Stimulated activated CD4-positive, alpha-beta T cell treated with anti-CD3 and anti-CD28 coated beads, TNF-alpha, amount 100 ng/mL, for 4 hours (primary cell): ENCODE measurements at regions not wholly inside any gene's neighbourhood (a gene's known extent, or its start where the extent isn't known, plus 50 kb on each side); places are given as distances from the start of the nearest gene placed in this dataset.

Source experiments
- DNase-seq, 3 experiments: peaks; one replicate each; pipeline ENCODE4 v3.0.0-alpha.2; 2020; ENCODE audit warnings: low read depth in 3 of 3

GRCh38 chr21:35344582-35344981 lies 295.5 kb upstream of the RUNX1 start:
- no peak for DNase-seq

- DNase-seq: no peak
These were observed 294.1 kb upstream of the RUNX1 start for GRCh38 chr21:35343046-35343819.

- no peak for DNase-seq
These were observed 293.3 kb upstream of the RUNX1 start for GRCh38 chr21:35342440-35342839.

- DNase-seq: no peak
These were observed 291.2 kb upstream of the RUNX1 start for GRCh38 chr21:35340273-35340672.

GRCh38 chr21:35338881-35339632 lies 290.0 kb upstream of the RUNX1 start:
- no peak for DNase-seq

- DNase-seq: no peak
These were observed 289.2 kb upstream of the RUNX1 start for GRCh38 chr21:35338281-35338680.

GRCh38 chr21:35337573-35337972 lies 288.5 kb upstream of the RUNX1 start:
- DNase-seq: no peak

- no peak for DNase-seq
These were observed 287.4 kb upstream of the RUNX1 start for GRCh38 chr21:35336534-35336933.

- no peak for DNase-seq
These were observed 286.9 kb upstream of the RUNX1 start for GRCh38 chr21:35335951-35336446.

- DNase-seq: no peak
These were observed 284.9 kb upstream of the RUNX1 start for GRCh38 chr21:35333831-35334618.

- no peak for DNase-seq
These were observed 283.8 kb upstream of the RUNX1 start for GRCh38 chr21:35332841-35333426.

- no peak for DNase-seq
These were observed 281.0 kb upstream of the RUNX1 start for GRCh38 chr21:35329940-35330660.

- DNase-seq: no peak
These were observed 279.9 kb upstream of the RUNX1 start for GRCh38 chr21:35328856-35329455.

GRCh38 chr21:35326677-35327076 lies 277.6 kb upstream of the RUNX1 start:
- no peak for DNase-seq

- no peak for DNase-seq
These were observed 276.9 kb upstream of the RUNX1 start for GRCh38 chr21:35325953-35326352.

GRCh38 chr21:35324372-35325220 lies 275.5 kb upstream of the RUNX1 start:
- DNase-seq: no peak

GRCh38 chr21:35323947-35324346 lies 274.8 kb upstream of the RUNX1 start:
- DNase-seq: no peak

- DNase-seq: no peak
These were observed 272.5 kb upstream of the RUNX1 start for GRCh38 chr21:35321322-35322200.
